22Rv1 (cell line): ENCODE measurements at regions not wholly inside any gene's neighbourhood (a gene's known extent, or its start where the extent isn't known, plus 50 kb on each side); places are given as distances from the start of the nearest gene placed in this dataset.

Source experiments
- H3K27ac ChIP-seq: fragments of 450-650 bp; 2 replicates; pipeline ENCODE4 v1.5.1; 2017
- CTCF ChIP-seq: fragments of 450-650 bp; IDR thresholded peaks from 2 replicates; pipeline ENCODE4 v1.5.1; 2017; ENCODE audit warnings: mild to moderate bottlenecking
- ZFX ChIP-seq: fragments of 450-650 bp; IDR thresholded peaks from 2 replicates; pipeline ENCODE4 v1.6.1; 2017; ENCODE audit warnings: antibody characterized with exemption, borderline replicate concordance

- TF ChIP-seq CTCF = no peak
- TF ChIP-seq ZFX = no peak
- no peak overlapping the region for H3K27ac ChIP-seq
Measured at GRCh38 chr12:30045171-30045570, 261.4 kb upstream of the TMTC1 start.

- TF ChIP-seq CTCF = no peak
- TF ChIP-seq ZFX = no peak
- no peak overlapping the region for H3K27ac ChIP-seq
Measured at GRCh38 chr12:30044206-30044605, 260.5 kb upstream of the TMTC1 start.

- no peak overlapping the region for H3K27ac ChIP-seq
- TF ChIP-seq ZFX (no peak), CTCF (no peak)
Measured at GRCh38 chr12:30043151-30043847, 259.6 kb upstream of the TMTC1 start.

- H3K27ac ChIP-seq = no peak overlapping the region
- TF ChIP-seq CTCF = no peak
- TF ChIP-seq ZFX = no peak
Measured at GRCh38 chr12:30041096-30041495, 257.4 kb upstream of the TMTC1 start.

- no peak for TF ChIP-seq ZFX
- TF ChIP-seq CTCF = no peak
- H3K27ac ChIP-seq = no peak overlapping the region
Measured at GRCh38 chr12:30030693-30031374, 247.1 kb upstream of the TMTC1 start.

- no peak overlapping the region for H3K27ac ChIP-seq
- TF ChIP-seq CTCF = no peak
- TF ChIP-seq ZFX = no peak
Measured at GRCh38 chr12:30026621-30027234, 243.0 kb upstream of the TMTC1 start.

GRCh38 chr12:30025317-30025716 lies 241.6 kb upstream of the TMTC1 start:
- no peak for TF ChIP-seq CTCF

More at GRCh38 chr12:30025317-30025716, 241.6 kb upstream of the TMTC1 start:
- no peak overlapping the region for H3K27ac ChIP-seq
